CD1c-positive myeloid dendritic cell (primary cell): ENCODE measurements at regions not wholly inside any gene's neighbourhood (a gene's known extent, or its start where the extent isn't known, plus 50 kb on each side); places are given as distances from the start of the nearest gene placed in this dataset.
"Not testable (repeated sequence)": the region's sequence is repeated elsewhere in the genome, so short reads cannot be mapped to it uniquely, and the experiment has no call there.

Source experiments
- DNase-seq: peaks from one replicate; pipeline ENCODE4 v3.0.0-alpha.2; 2016; ENCODE audit errors: extremely low spot score

DNA sequence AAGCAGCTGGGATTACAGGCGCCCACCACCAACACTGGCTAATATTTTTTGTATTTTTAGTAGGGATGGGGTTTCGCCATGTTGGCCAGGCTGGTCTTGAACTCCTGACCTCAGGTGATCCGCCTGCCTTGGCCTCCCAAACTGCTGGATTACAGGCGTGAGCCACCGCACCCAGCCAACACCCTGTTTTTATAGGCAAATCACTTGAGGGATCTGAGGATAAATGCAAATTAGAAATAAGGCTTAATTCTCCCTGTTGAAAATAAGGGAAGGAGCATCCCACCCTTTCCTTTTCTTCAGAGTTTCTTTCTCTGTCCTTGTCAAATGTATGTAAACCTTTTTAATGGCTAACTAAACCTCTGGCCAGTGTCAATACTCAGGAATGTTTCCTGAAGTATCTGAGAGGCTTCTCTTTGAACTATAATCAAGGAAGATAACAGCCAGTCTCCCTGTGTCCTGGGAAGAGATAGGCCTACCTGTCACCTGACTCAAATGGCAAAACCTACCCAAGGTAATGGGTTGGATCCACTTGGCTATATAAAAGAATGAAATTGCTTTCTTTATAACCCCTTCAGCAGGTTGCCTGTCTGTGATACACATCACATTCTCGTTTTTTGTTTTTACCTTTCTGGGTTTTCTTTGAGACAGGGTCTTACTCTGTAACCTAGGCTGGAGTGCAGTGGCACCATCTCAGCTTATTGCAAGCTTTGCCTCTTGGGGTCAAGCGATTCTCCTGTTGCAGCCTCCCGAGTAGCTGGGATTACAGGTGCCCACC, 64.5 kb upstream of the TNFAIP3 start:
- DNase-seq, result no peak

DNA sequence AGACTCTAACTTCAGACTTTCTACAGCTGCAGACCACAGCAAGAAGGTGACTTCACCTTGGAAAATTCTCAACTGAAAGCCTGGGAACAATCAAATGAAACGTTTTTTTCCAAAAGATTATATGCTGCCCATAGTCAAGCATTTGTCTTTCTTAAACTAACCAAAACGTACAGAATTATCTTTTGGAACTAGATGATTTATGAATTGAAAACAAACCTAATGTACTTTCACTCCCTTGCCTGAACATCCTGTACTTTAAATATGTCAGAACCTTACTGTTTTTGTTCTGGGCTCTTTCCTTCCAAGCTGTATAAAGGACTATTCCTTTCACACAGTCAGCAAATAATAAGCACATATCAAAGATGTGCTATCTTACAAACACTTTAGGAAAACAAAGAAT, 62.4 kb upstream of the TNFAIP3 start:
- DNase-seq, result no peak

DNA sequence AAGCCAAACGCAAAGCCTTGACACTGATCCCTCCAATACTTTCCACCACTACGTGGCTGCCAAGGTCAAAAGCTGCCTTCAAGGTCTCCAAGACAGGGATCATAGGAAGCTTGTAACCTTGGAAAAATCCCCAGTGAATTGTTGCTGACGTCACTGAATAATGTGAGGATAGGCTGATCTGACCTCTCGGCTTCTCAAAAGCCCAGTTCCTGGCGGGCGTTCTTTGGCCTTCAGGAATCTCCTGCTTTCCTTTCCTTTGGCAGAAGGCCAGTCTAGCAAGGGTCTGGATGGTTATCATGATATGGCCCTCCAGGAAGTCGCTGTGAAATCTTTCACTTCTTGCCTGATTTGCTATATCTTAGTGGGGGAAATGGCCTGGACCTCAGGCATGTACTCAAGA, 61.4 kb upstream of the TNFAIP3 start:
- DNase-seq, result no peak

- DNase-seq, result no peak
Measured at GRCh38 chr6:137806914-137807682, 60.0 kb upstream of the TNFAIP3 start.

DNA sequence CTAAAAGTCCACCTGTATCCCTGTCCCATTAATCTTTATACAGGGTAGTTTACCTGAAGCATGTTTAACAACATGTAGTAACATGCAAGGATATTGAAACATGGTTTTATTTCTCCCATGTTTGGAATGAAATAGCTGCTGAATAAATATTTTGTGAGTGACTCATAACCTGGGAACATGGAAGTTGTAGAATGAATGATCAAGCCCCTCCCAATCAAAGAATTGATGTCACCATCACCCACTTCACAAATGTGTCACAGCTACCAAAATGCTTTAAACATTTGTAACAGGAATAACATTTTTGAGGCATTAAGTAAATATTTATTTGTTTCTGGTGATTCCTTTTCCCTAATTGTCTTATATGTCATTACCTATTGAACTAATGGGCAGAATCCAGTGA, 58.9 kb upstream of the TNFAIP3 start:
- DNase-seq, result no peak

GRCh38 chr6:137808836-137809315, 58.2 kb upstream of the TNFAIP3 start:
- no peak for DNase-seq

GRCh38 chr6:137809895-137810553, 57.0 kb upstream of the TNFAIP3 start:
- not testable (repeated sequence) for DNase-seq

DNA sequence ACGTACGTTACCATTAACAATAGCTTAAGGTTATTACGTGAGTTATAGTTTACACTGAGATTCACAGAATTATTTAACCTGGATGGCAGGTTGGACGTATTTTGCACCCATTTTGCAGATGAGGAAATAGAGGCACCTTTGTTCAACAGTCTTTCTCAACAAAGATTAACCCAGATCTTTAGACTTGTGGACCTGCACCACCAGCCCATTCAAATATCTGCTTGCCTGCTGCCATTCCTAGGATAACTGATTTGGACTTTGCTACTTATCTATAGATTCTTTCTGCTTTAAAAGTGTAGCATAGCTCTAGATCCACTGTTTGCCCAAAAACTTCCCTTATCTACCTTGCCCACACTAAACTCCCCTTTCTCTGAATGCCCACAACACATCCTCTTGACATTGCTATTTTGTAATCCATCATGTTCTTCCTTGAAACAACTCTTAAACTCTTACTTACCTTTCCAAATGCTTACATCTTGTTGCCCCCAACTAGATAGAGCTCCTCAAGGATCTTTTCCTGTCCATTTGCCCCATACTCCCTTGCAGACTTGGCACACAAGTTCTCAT, 56.4 kb upstream of the TNFAIP3 start:
- DNase-seq, result peak; percentile 40

DNA sequence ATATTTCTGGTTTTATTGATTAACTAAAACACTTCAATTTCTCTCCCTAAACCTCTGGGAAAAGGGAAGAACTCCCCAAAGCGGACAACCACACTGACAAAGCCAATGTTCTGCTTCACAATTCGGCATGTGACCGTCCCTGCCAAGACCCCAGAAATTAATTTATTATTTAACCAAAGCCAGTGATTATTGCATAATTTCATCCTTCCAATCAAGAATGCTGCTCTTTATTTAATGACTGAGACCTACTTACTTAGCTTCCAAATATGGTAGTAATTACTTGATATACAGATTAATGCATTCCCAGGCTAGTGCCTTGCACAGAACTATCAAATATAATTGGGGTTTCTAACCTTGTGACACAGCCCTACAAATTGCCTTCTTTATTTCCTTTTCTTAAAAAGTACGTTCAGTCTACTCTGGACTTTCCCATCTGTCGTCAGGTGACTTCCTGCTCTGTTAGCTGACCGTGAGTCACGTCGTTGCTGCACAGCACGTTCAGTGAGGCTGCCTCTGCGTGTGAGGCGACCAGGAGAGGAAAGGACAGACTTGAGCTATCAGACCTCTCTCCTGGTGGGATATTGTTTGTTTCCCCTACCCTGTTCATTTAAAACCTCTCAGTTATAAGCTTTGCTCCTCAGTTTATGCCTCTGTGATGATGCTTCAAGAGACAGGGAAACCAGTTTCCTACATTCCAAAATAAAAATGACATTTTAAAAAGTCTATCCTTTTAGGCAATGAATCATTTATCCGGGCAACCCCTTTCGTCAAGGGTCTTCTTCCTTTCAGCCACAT, 55.7 kb upstream of the TNFAIP3 start:
- peak; percentile 95 for DNase-seq

DNA sequence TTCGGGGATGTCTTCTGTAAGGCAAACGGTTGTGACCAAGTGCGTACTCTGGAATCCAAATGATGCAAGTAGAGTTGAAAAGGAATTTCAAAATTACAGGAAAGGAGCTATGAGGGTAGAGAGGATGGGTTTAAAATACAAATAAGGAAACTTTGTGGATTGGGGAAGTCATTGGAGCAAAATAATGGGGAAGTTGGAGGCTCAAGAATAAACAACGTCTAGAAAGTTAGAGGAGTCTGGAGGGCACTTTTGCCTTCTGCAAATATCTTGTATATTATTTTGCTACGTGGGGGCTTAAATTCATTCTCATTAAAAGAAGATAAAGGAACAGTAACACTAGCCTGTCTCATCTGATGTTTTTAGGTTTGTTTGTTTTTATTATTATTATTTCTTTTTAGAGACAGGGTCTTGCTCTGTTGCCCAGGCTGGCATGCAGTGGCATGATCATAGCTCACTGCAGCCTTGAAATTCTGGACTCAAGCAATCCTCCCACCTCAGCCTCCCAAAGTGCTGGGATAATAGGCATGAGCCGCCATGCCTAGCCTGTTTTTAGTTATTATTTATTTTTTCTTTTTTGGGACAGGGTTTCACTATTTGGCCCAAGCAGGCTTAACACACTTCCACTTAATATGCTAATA, 55.0 kb upstream of the TNFAIP3 start:
- peak; percentile 87 for DNase-seq

GRCh38 chr6:137813308-137813970, 53.6 kb upstream of the TNFAIP3 start:
- no peak for DNase-seq

DNA sequence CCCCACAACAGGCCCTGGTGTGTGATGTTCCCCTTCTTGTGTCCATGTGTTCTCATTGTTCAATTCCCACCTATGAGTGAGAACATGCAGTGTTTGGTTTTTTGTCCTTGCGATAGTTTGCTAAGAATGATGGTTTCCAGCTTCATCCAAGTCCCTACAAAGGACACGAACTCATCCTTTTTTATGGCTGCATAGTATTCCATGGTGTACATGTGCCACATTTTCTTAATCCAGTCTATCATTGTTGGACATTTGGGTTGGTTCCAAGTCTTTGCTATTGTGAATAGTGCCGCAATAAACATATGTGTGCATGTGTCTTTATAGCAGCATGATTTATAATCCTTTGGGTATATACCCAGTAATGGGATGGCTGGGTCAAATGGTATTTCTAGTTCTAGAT, 53.0 kb upstream of the TNFAIP3 start:
- DNase-seq, result not testable (repeated sequence)

- no peak for DNase-seq
Measured at GRCh38 chr6:137815692-137816091, 51.4 kb upstream of the TNFAIP3 start.

- DNase-seq, result peak; percentile 84
Measured at GRCh38 chr6:137816133-137816579, 50.9 kb upstream of the TNFAIP3 start.

DNA sequence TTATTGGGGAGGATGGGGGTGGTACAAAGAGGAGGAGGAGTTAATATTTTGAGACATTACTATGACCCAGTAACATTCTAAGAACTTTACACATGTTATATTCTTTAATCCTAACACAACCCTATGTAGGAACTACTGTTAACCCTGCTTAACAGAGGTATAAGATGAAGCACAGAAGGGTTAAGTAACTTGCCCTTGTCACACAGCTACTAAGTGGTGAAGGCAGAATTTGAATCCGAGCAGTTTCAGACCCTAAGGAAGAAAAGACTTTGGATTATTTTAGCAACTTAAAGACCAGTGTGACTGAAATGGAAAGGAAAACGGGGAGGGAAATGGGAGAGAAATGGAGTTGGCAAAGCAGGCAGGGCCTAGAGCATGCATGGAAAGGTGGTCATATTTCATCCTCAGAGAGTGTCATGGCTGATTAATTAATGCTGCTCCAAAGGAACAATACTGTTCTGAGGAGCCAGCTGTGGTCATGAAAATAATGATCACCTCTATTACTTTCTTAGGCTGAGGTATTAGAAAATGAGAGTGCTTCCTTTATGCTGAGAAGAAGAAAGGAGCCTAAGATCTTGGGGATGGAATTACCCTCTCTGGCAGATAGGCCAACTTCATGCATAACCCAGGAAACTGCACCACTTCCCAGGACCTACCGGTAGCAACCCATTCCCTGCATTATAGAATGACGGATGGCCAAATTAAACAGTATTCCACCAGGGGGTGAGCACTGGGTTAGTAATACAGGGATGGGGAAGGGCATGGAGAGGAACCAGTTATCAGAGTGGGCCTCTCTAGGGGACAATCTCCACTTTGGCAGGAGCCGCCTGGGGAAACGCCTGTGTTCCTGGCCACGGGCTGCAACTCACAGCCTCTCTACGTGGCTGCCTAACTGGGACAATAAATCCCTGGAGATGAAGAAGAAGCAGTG, 50.1 kb upstream of the TNFAIP3 start:
- DNase-seq, result no peak
